NCI-H1694 treated with DMSO at 0.1 percent for 48 hours (cell line): ENCODE measurements at regions not wholly inside any gene's neighbourhood (a gene's known extent, or its start where the extent isn't known, plus 50 kb on each side); places are given as distances from the start of the nearest gene placed in this dataset.

Experiments used
- DNase-seq: peaks from one replicate; lab custom pipeline; 2025; lab: John Stamatoyannopoulos, UW

DNA sequence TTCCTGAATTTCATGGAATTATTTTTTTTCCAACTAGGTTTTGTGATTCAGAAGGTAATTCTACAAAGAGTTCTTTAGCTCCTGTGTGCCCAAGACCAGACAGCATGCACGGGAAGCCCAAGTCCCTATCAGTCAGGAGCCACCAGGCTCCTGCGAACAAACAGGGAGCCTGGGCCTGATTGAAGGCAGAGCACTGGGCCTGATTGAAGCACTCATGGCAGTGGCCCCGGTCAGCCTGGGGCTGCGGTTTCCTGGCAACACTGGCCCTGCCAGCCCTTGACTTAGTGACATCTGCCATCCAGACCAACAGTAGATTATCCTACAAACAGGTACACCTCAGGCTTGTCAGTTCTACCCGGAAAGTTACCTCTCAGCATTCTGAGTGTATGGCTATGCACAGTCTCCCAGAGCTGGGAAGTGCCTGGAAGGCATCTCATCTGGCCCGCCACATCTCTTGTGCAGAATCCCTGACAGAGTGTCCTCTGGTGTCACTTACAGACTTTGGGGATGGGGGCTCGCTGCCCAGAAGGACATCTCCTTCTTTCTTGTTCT, 133.8 kb downstream of the VEGFA start:
- DNase-seq, result no peak

GRCh38 chr6:43901733-43902230, 131.8 kb downstream of the VEGFA start:
- DNase-seq, result no peak

GRCh38 chr6:43900916-43901732, 131.1 kb downstream of the VEGFA start:
- DNase-seq, result no peak

- no peak for DNase-seq
Observed at GRCh38 chr6:43900560-43900915, 130.5 kb downstream of the VEGFA start.

- no peak for DNase-seq
Observed at GRCh38 chr6:43899830-43900229, 129.8 kb downstream of the VEGFA start.

- DNase-seq, result no peak
Observed at GRCh38 chr6:43898358-43899131, 128.5 kb downstream of the VEGFA start.

- DNase-seq, result no peak
Observed at GRCh38 chr6:43897571-43898302, 127.7 kb downstream of the VEGFA start.

DNA sequence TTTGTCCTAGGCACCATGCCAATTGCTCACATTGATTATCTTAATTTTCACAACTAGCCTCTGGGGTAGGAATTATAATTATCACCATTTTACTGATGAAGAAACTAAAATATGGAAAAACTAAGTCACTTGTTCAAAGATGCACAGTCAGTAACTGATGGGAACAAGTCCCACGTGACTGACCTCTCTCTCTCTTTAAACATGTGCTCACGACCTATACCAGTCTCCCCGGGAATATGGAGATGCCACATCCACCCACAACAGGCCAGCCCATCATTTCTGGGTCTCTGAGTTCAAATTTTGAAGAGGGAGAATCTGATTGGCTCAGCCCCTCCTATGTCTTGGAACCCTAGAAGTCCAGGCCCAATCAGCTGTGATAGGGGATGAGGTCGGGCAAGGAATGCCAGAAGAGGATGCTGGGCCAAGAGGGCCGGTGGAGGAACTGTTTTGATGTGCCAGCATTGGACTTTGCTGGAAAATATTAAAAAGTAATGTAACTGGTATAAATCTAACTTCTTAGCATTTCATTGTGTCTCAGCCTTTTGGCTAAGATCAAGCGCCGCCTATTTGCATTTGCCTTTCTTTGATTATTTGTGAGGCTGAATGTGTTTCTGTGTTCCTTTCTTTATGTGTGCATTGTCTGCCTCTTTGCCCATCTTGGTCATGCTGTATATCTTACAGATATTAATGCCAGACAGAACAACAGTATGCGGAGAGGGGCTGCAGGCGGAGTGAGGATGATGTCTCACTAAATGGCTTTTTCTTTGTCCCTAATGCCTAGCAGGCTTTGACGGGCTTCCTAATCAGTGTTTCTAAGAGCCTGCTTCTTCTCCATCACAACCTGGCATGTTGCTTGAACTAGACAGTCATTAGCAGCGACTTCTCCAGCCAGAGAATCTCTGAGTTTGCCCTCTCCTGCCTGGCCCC, 126.6 kb downstream of the VEGFA start:
- no peak for DNase-seq

DNA sequence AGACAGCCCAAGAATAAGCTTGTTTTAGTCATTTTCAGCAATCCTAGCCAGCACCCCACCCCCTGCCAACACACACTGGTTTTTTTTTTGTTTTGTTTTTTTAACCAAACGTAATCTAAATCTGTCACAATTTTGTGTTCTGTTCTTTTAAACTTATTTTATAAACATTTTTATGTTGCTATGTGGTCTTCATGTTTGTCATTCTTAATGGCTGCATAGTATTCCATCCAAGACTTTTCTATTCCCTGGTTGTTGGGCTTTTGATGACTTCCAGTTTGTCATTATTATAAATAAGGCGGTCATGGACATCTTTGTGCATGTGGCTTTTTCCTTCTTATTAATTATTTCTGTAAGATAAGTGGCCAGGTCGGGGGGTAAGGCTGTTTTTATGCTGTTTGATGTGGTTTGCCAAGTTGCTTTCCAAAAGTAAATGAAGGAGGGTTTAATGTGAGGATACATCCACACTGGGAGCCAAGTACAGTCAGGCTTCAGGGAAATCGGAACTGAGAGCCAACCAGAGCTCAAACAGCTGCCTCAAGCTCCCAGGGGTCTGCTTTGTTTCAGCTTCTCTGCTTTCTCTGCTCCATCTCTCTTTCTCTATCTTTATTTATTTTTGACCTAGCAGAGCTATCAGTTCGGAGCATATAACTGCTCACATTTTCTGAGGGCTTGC, 125.8 kb downstream of the VEGFA start:
- no peak for DNase-seq

- no peak for DNase-seq
Observed at GRCh38 chr6:43893073-43893472, 123.1 kb downstream of the VEGFA start.

- no peak for DNase-seq
Observed at GRCh38 chr6:43891072-43891870, 121.3 kb downstream of the VEGFA start.

GRCh38 chr6:43890197-43891062, 120.4 kb downstream of the VEGFA start:
- no peak for DNase-seq

- no peak for DNase-seq
Observed at GRCh38 chr6:43887906-43888683, 118.1 kb downstream of the VEGFA start.

GRCh38 chr6:43887340-43887858, 117.4 kb downstream of the VEGFA start:
- DNase-seq, result no peak

DNA sequence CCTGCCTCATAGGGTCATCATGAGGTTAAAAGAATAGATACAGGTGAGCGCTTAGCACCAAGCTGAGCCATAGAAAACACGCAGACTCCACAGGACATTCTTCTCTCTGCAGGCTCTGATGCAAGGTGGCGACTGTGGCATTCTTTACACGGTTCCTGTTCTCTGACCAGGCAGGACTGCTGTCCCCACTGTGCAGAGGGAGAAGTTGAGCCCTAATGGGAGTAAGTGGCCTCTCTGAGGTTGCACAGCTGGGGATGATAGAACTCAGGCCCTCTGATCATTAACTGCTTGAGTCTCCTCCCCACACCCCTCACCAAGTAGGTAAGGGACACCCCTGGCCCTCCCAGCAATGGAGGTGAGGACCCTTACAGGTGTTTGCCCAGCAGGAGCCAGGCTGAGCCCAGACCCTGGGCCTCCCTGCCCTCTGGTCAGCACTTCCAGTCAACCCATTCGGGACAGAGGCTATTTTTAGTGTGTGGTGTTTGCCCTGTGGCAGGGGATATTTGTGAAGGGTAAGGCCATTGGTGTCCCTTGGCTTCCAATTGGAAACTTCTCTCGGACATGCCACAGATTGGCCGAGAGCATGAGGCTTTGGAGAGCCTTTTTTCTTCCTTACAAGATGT, 116.8 kb downstream of the VEGFA start:
- no peak for DNase-seq

GRCh38 chr6:43886067-43886461, 116.1 kb downstream of the VEGFA start:
- no peak for DNase-seq

DNA sequence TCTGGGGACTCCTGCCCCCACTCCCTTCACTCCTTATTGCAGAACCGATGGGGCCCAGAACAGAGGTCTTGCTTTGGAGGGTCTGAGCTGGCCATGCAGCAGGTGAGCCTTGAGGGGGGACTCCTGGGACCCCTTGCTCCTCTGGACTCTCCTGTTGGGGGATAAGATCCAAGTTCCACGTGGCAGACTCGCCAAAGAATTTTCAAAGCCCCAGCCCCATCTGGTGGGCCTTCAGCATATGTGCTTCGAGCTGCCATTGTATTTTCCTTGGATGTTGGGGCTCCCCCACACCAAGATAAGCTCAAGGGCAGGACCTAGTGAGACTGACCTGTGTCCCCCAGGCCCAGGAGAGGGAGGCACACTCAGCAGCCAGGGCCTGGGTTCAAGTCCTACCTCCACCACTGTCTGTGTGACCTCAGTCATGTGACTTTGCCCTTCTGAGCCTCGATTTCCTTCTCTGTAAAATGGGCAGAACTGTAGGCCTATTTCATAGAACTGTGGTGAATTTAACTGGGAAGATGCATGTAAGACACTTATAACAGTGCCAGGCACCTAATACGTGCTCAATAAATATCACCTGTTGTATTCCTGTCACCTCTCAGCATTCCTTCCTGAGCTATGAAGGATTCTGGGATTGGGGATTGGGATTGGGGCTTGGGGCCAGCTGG, 115.5 kb downstream of the VEGFA start:
- DNase-seq, result no peak
